Sigmoid colon (tissue), 6 donors: ENCODE measurements at regions not wholly inside any gene's neighbourhood (a gene's known extent, or its start where the extent isn't known, plus 50 kb on each side); places are given as distances from the start of the nearest gene placed in this dataset.

ENCODE experiments used
- DNase-seq: peaks from one replicate; pipeline ENCODE4 v3.0.0-alpha.2; 2019
- H3K27ac ChIP-seq, 4 donors: fragments of 200-600 bp; sonication (generic); one replicate each; pipeline ENCODE4 v1.5.1; 2016 to 2019; ENCODE audit warnings: mild to moderate bottlenecking in 1 of 4
- H3K27me3 ChIP-seq, 3 donors: fragments of 200-600 bp; sonication (generic); one replicate each; pipeline ENCODE4 v1.5.1; 2019; ENCODE audit warnings: mild to moderate bottlenecking in 1 of 3
- H3K36me3 ChIP-seq, 4 donors: fragments of 200-600 bp; sonication (generic); one replicate each; pipeline ENCODE4 v1.5.1; 2016 to 2019
- H3K4me1 ChIP-seq, 4 donors: fragments of 200-600 bp; sonication (generic); one replicate each; pipeline ENCODE4 v1.5.1; 2017 to 2019
- H3K4me3 ChIP-seq, 4 donors: fragments of 200-600 bp; sonication (generic); one replicate each; pipeline ENCODE4 v1.5.1; 2017 to 2019; ENCODE audit warnings: mild to moderate bottlenecking in 2 of 4, moderate library complexity in 1 of 4
- H3K9me3 ChIP-seq, 4 donors: fragments of 200-600 bp in 3 of 4; sonication (generic) in 3 of 4; one replicate each; pipeline versions ENCODE4 v1.5.1 to v1.6.1; 2013 to 2019
- CTCF ChIP-seq, 4 experiments: fragments of 450-650 bp in 3 of 4; fragments of 200-600 bp in 1 of 4; IDR thresholded peaks; one replicate each; pipeline ENCODE4 v1.5.1; 2016 to 2019; ENCODE audit warnings: antibody characterized with exemption in 4 of 4, mild to moderate bottlenecking in 3 of 4, moderate library complexity in 2 of 4
- EP300 ChIP-seq, 4 donors: sonication (generic); formaldehyde crosslinking; IDR thresholded peaks; one replicate each; pipeline ENCODE4 v1.6.1; 2017; ENCODE audit warnings: antibody characterized with exemption in 4 of 4
- POLR2A ChIP-seq, 2 donors: fragments of 450-650 bp; IDR thresholded peaks; one replicate each; pipeline ENCODE4 v1.6.1; 2016; ENCODE audit warnings: antibody characterized with exemption in 2 of 2, mild to moderate bottlenecking in 2 of 2, moderate library complexity in 2 of 2
- POLR2AphosphoS5 ChIP-seq, 4 donors: sonication (generic); formaldehyde crosslinking; IDR thresholded peaks; one replicate each; pipeline ENCODE4 v1.6.1; 2017; ENCODE audit warnings: antibody characterized with exemption in 4 of 4
- WGBS, 2 donors: extraction: QIAGEN DNeasy Blood & Tissue Kit; methylation state at CpG; one replicate each; pipeline ENCODE4 v1.1.7; 2013; 5-methylcytosine and 5-hydroxymethylcytosine counted together
- intact Hi-C: fragments of 100-400 bp; cut with DNase I; formaldehyde crosslinking; loops from one replicate; pipeline ENCODE4 v1.15.1; 2023
- donor health status: healthy with polysubstance abuse.
- donor health status: healthy.

GRCh38 chr2:45119855-45120254 is 110.6 kb upstream of the SIX2 start:
- Histone ChIP-seq H3K4me1 (no peaks in the 10 kb centered on the region), H3K27me3 (no peaks in the 10 kb centered on the region), H3K36me3 (no peaks in the 10 kb centered on the region), H3K9me3 (no peaks in the 10 kb centered on the region), H3K27ac (no peak overlapping the region), H3K4me3 (no peak overlapping the region)
- WGBS, 2 donors, result 84 to 85% methylated on average over 2 of the region's 2 CpGs
- TF ChIP-seq CTCF (IDR thresholded peaks at IDR 0.05) (no peak), EP300 (IDR thresholded peaks at IDR 0.05) (no peak), POLR2AphosphoS5 (IDR thresholded peaks at IDR 0.05) (no peak), POLR2A (IDR thresholded peaks at IDR 0.05) (no peak)
- no peak for DNase-seq
- intact Hi-C loops, result no loop called here

GRCh38 chr2:45119038-45119437 is 109.8 kb upstream of the SIX2 start:
- no peaks in the 10 kb centered on the region for H3K36me3 ChIP-seq
- no peaks in the 10 kb centered on the region for H3K9me3 ChIP-seq
- DNase-seq, result no peak
- no peak overlapping the region for H3K27ac ChIP-seq
- WGBS, 2 donors, result 93% methylated on average over 5 of the region's 5 CpGs
- H3K27me3 ChIP-seq, result no peaks in the 10 kb centered on the region
- no peaks in the 10 kb centered on the region for H3K4me1 ChIP-seq
- no peak overlapping the region for H3K4me3 ChIP-seq
- TF ChIP-seq EP300 (IDR thresholded peaks at IDR 0.05) (no peak), POLR2AphosphoS5 (IDR thresholded peaks at IDR 0.05) (no peak), CTCF (IDR thresholded peaks at IDR 0.05) (no peak), POLR2A (IDR thresholded peaks at IDR 0.05) (no peak)
- intact Hi-C loops, result no loop called here

- TF ChIP-seq POLR2AphosphoS5 (IDR thresholded peaks at IDR 0.05), result no peak
- no peak for TF ChIP-seq POLR2A (IDR thresholded peaks at IDR 0.05)
- no peak for TF ChIP-seq EP300 (IDR thresholded peaks at IDR 0.05)
- no peak for TF ChIP-seq CTCF (IDR thresholded peaks at IDR 0.05)
- H3K4me1 ChIP-seq, result no peaks in the 10 kb centered on the region
- DNase-seq, result no peak
- intact Hi-C loops, result no loop called here
- H3K4me3 ChIP-seq, result no peak overlapping the region
- H3K27ac ChIP-seq, result no peak overlapping the region
- no peaks in the 10 kb centered on the region for H3K36me3 ChIP-seq
- H3K27me3 ChIP-seq, result no peaks in the 10 kb centered on the region
- H3K9me3 ChIP-seq, result no peaks in the 10 kb centered on the region
- WGBS, 2 donors, result 87 to 94% methylated on average over 1 of the region's 1 CpG
Observed at GRCh38 chr2:45117383-45117782, 108.1 kb upstream of the SIX2 start.

GRCh38 chr2:45115181-45115580 is 105.9 kb upstream of the SIX2 start:
- Histone ChIP-seq H3K27ac (no peak overlapping the region), H3K4me1 (no peaks in the 10 kb centered on the region), H3K4me3 (no peak overlapping the region), H3K27me3 (no peaks in the 10 kb centered on the region), H3K36me3 (no peaks in the 10 kb centered on the region), H3K9me3 (no peaks in the 10 kb centered on the region)
- intact Hi-C loops, result no loop called here
- no peak for DNase-seq
- TF ChIP-seq EP300 (IDR thresholded peaks at IDR 0.05), result no peak
- TF ChIP-seq POLR2AphosphoS5 (IDR thresholded peaks at IDR 0.05), result no peak
- TF ChIP-seq CTCF (IDR thresholded peaks at IDR 0.05), result no peak
- TF ChIP-seq POLR2A (IDR thresholded peaks at IDR 0.05), result no peak
- WGBS, 2 donors, result 34 to 65% methylated on average over 1 of the region's 1 CpG

- no peak for DNase-seq
- no peaks in the 10 kb centered on the region for H3K36me3 ChIP-seq
- H3K4me3 ChIP-seq, result no peak overlapping the region
- H3K27me3 ChIP-seq, result no peaks in the 10 kb centered on the region
- 90% methylated on average over 14 of the region's 14 CpGs for WGBS, 2 donors
- H3K9me3 ChIP-seq, result no peaks in the 10 kb centered on the region
- H3K4me1 ChIP-seq, result no peaks in the 10 kb centered on the region
- TF ChIP-seq CTCF (IDR thresholded peaks at IDR 0.05) (no peak), EP300 (IDR thresholded peaks at IDR 0.05) (no peak), POLR2AphosphoS5 (IDR thresholded peaks at IDR 0.05) (no peak), POLR2A (IDR thresholded peaks at IDR 0.05) (no peak)
- no peak overlapping the region for H3K27ac ChIP-seq
- intact Hi-C loops, result no loop called here
Observed at GRCh38 chr2:45114221-45114955, 105.1 kb upstream of the SIX2 start.
